HG02973 (cell line): ENCODE measurements at regions not wholly inside any gene's neighbourhood (a gene's known extent, or its start where the extent isn't known, plus 50 kb on each side); places are given as distances from the start of the nearest gene placed in this dataset.
"Not testable (repeated sequence)": the region's sequence is repeated elsewhere in the genome, so short reads cannot be mapped to it uniquely, and the experiment has no call there.

ENCODE experiments used
- ATAC-seq: cut with Tn5 transposase; IDR thresholded peaks from one replicate; pipeline ENCODE4 v1.9.1; 2021; ENCODE audit warnings: moderate library complexity; ENCODE audit not compliant: unreplicated experiment

DNA sequence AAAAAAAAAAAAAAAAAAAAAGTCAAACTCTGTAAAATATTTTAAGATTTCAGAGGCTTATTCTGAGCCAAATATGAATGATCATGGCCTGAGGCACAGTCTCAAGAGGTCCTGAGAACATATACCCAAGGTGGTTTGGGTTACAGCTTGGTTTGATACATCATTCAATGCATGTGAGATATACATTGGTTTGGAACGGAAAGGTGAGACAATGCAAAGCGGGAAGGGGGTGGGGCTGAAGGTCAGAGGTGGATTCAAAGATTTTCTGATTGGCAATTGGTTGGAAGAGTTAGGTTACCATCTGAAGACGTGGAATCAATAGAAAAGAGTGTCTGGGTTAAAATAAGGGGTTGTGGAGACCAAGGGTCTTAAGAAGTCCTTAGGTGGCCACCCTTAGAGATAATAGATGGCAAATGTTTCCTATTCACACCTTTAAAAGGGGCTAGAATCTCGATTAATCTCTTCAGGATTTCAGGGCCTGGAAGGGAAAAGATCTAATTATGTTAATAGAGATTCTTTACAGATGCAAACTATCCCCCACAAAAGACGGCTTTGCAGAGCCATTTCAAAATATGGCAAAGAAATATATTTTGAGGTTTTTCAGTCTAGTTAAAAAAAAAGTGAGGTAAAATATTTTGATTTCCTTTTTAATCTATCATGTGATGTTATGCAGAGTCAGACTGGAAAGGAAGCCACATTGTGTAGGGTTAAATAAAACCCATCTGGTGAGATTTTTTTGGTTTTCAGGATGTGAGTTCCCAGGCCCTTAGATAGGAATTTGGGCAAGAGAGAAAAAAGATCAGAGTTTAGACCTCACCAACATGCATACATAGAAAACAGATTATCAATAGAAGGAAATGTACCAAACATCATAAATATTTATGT lies 173.8 kb upstream of the CNOT2 start:
- ATAC-seq: no peak

DNA sequence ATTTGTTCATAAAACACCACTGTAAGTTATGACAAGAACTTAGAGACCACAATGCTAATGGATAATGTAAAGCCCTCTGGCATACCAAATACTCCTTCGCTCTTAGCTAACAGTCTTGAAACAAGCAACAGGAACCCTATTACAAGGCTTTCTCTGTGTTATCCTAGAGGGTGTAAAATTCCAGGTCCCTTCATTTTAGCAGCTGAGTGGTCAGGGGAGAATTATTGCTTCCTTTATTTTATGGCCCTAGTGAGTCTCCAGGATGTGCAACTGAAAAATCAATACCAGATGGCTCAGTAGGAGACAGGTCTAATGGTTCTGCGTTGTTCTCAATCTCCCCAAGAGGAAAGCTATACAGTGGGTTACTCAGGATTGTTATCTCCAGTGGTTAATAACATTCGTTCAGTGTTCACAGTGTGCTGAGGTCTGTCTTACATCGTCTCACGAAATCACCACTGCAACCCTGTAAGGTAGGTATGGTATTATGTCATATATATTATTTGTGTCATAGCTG lies 172.7 kb upstream of the CNOT2 start:
- no peak for ATAC-seq

DNA sequence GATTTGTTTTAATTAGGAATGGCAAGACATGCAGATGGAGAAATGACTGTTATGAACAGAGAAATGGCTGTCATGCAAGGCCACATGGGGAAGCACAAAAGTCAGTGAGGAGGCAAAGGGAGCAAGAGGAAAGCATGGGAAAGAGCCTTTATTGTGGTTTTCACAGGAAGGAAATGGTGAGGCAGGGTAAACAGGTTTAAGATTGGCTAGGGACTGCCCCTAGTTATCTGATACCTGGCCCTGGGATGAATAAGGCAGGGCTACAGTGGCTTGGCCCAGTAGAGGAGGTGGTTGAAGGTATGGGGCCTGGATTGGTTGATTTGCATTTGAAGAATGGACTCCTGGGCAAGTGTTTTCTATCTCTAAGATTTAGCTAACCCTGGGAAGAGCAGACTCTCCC lies 168.7 kb upstream of the CNOT2 start:
- ATAC-seq: no peak

DNA sequence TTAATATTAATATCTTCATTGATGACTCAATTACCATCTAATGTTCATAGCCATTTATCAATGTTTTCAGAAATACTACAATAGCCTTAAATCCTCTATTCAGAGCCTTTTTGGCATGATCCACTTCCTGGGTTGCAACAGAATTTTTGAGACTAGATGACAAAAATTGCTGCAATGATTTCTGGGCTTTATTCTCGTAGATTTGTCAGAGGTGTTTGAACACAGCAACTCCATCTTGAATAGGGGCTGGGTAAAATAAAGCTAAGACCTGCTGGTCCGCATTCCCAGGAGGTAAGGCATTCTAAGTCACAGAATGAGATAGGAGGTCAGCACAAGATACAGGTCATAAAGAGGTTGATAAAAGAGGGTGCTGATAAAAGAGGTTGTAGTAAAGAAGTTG lies 165.8 kb upstream of the CNOT2 start:
- no peak for ATAC-seq

DNA sequence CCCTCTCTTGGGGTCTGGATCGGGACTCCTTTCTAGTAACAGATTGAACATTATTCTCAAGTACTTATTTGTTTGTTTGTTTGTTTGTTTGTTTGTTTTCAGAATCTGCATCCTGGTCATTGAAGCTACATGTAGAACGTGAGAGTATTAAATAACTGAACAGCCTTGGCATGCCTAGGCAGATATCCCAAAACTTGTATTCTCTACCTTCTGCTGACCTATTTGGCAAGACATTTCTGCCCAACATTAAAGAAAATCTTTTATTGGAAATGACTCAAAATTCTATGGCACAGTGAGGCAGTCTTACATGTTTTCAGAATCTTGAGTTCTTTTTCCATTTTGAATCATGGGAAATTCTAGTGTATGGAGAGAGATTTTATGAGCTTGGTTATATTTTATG lies 165.1 kb upstream of the CNOT2 start:
- ATAC-seq: no peak

DNA sequence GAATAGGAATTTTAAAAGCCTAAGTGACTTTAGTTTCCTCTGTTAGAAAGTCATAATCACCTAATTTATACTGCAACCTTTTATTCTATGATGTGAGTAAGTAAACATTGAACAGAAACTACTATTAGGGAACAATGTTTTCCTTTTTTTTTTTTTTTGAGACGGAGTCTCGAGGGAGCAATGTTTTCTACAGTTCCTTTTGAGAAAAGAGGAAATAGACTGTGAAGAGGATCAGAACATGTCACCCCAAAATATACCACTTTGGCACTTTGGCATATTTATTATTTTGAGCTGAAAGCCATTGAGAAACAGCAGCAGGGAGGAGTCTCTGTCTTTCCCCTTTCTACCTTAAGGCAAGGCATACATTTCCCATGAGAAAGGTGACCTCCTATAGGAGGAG lies 162.7 kb upstream of the CNOT2 start:
- no peak for ATAC-seq

DNA sequence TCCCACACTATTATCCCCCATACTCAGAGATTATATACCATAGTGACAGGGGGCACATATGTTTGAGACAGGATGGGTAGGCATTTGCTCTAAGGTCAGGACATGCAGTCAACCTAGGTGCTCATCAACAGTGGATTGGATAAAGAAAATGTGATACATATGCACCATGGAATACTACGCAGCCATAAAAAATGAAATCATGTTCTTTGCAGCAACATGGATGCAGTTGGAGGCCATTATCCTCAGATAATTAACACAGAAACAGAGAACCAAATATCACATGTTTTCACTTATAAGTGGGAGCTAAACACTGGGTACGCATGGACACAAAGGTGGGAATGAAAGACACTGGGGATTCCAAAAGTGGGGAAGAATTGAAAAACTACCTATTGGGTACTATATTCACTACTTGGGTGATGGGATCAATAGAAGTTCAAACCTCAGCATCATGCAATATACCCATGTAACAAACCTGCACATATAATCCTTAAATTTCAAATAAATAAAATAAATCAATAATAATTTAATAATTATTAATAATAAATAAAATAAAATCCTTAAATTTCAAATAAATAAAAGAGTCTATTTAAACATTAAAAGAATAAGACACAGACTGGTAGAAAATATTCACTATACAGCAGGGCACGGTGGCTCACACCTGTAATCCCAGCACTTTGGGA lies 160.1 kb upstream of the CNOT2 start:
- ATAC-seq: no peak

DNA sequence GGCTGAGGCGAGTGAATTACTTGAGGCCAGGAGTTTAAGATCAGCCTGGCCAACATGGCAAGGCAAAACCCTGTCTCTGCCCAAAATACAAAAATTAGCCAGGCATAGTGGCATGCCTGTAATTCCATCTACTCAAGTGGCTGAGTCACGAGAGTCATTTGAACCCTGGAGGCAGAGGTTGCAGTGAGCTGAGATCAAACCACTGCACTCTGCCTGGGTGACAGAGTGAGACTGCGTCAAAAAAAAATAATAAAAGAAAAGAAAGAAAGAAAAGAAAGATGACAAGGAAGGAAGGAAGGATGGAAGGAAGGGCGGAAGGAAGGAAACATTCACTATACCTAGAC lies 159.6 kb upstream of the CNOT2 start:
- ATAC-seq: no peak

DNA sequence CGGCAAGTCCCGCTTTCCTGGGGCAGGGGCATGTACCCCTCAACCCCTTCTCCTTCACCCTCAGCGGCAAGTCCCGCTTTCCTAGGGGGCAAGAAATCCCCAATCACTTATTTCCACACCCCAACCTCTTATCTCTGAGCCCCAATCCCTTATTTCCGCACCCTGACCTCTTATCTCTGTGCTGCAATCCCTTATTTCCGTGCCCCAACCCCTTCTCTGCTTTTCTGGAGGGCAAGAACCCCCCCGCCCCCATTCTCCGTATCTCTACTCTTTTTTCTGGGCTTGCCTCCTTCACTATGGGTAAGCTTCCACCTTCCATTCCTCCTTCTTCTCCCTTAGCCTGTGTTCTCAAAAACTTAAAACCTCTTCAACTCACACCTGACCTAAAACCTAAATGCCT lies 156.9 kb upstream of the CNOT2 start:
- ATAC-seq: not testable (repeated sequence)

DNA sequence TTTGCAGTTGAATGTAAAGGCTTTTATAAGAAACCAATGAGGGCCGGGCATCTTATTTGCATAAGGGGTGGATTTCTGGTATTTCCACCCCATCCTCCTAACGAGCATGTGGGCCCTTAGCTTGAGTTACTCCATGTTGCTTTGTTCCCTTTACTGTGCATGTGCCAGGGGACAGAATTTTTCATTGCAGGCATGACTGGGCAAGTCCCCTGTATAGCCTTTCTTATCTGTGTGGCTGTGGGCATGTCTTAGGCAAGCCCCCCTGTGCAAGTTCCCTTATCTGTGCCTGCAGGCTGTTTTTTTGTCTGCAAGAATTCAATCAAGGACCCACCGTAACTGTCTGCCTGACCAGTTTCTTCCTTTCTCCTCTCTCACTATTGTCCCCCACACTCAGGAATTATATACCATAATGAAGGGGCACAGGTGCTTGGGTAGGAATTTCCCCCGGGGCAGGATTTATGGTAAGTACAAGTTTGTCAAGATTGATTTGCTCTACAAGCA lies 152.2 kb upstream of the CNOT2 start:
- ATAC-seq: no peak

DNA sequence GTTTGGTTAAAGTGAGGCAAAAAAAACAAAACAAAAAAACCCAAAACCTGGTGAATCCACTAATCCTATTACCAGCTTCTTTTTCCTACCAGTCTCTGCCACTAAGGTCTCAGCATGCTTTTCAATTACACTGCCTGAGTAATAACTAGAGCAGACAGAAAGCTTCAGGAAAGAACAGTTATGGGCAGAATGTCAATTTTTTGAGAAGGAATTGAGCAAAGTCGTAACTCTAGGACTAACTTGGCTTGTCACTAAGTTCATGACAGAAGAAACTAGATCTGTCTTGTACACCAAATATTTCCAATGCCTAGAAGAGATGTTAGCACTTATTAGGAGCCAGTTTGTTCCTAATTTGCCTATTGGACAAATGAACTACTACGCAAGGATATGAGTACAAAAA lies 148.8 kb upstream of the CNOT2 start:
- no peak for ATAC-seq

DNA sequence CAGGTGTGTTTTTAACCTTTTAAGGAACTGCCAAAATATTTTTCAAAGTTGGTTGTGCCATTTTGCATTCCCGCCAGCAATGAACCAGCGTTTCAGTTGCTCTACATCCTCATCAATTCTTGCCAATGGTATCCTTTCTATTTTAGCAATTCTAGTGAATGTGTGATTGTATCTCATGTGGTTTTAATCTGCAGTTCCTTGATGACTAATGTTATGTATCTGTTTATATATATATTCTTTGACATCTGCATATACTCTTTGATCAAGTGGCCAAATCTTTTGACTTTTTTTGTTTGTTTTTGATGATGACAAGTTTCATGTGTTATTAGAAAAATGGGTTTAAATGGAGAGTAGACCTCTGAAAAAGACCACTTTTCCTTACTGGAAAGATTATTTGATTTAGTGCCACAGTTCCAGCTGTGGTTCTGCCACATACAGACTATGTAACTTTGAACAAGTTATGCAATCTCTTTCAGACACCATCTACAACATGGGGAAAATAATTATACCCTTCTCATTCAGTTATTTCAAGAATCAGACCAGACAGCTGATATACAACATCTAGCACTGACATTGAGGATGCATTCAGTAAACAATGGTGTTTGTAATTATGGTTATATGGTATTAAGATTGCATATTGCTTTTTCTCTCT lies 146.3 kb upstream of the CNOT2 start:
- no peak for ATAC-seq

DNA sequence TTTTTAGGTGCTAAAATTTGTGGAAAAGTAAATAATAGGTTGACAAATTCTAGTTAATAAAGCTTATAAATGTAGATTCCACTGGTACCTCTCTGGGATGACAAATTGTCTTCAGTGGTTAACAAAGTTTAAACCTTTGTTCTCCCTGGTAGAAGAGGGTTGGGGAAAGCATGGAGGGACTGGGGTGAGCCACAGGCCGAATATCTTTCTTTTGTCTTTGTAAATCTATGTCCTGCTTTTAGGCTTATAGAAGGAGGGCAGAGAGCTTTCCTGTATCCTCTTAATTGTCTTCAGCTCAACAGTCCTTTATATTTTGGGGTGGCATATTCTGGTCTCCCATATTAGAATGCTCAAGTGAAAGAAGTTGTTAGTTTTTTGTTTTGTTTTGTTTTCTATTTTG lies 142.2 kb upstream of the CNOT2 start:
- ATAC-seq: no peak

DNA sequence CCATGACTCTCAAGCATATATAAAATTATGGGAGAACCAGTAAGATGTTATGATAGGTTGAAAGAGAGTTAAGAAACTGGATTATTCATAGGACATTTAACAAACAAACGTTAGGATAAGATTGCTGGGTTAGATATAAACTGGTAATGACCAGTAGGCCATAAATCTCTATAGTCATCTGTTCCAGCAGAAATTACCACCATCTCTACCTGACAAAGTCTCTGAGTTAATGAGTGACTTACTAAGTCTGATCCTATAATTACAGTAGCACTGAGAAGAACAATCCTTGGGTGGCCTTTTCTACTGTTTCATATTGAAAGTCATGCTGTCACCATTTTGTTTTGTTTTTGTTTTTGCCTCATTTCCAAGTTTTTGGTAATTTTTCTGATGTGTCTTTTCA lies 136.9 kb upstream of the CNOT2 start:
- ATAC-seq: no peak

DNA sequence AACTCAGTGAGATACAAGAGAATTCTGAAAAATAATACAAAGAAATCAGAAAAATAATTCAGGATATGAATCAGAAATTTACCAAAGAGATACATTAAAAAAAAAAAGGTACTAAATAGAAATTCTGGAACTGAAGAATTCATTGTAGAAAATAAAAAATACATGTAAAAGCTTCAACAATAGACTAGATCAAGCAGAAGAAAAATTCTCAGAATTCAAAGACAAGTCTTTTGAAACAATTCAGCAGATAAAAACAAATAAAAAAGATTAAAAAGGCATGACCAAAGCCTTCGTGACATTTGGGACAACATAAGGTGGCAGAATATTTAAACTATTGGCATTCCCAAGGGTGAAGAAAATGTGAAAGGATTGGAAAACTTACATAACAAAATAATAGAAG lies 133.1 kb upstream of the CNOT2 start:
- no peak for ATAC-seq

DNA sequence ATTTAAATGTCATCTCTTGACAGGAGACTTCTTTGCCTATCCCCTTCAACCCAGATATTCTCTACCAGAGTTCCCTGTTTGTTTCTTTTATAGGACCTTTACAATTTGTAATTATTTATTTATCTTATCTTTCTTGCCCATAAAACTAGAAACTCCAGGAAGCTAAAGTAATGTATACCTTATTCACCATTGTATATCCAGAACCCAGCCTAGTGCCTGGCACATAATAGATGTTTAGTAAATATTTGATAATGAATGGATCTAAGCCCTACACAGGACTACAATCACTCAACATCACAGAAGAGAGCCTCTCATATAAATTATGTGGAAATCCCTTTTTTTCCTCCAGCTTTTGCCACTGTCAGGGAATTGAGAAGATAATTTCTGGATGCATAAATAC lies 125.6 kb upstream of the CNOT2 start:
- no peak for ATAC-seq

DNA sequence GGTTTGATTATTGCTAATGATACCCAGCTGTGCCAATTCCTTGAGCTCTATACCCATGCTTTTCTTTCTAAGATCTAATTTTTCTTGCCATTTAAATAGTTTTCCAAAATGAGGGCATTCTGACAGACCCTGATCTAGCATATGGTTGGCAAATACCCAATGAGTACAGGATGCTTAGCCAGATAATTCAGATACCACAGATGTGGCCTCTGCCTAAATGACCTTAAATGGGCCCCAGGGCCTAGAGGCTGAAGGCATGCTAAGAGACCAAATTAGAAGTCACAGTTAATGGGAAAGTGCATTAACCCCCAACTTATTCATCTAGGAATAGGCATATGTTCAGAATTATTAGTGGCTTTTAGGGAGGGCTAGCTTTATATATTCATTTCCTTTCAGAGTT lies 122.3 kb upstream of the CNOT2 start:
- ATAC-seq: no peak

DNA sequence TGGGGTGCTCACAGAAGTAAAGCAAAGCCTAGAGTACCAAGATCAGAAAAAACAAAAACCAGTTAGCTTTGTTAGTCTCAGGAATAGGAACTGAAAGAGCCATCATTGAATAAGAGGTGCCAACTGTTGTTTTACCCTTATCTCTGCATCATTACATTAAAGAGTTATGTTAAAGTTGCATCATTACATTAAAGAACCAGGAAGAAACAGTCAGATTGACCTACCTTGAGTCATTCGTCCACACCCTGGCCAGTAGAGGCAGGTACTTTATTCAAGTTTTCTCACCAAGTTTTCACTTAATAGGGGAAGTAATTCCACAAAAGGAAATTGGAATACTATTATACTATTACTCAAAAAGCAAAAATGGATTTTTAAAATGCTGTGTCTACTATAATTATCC lies 121.7 kb upstream of the CNOT2 start:
- ATAC-seq: no peak

DNA sequence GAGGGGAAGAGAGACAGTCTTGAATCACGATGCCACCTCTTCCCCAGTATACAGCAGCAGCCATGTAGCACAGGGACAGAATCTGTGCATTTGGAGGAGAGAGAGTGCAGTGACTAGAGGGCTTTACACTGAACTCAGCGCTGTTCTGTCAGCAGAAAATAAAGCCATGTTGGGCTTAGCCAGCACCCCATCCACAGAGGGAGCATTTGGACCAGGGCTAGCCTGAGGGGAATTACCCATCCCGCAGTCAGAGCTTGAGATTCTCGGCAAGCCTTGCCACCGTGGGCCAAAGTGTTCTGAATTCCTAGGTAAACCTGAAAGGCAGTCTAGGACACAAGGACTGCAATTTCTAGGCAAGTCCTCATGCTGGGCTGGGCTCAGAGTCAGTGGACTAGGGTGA lies 120.4 kb upstream of the CNOT2 start:
- no peak for ATAC-seq

DNA sequence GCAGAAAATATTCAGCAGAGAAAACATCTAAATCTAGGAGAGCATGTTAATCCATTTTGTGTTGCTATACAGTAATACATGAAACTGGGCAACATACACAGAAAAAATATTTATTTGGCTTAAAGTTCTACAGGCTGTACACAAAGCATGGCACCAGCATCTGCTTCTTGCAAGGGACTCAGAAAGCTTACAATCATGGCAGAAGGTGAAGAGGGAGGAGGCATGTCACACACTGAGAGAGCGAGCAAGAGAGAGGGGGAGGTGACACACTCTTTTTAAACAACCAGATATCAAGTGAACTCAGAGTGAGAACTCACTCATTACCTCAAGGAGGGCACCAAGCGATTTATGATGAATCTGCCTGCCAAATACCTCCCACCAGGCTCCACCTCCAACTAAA lies 94.2 kb upstream of the CNOT2 start:
- no peak for ATAC-seq

DNA sequence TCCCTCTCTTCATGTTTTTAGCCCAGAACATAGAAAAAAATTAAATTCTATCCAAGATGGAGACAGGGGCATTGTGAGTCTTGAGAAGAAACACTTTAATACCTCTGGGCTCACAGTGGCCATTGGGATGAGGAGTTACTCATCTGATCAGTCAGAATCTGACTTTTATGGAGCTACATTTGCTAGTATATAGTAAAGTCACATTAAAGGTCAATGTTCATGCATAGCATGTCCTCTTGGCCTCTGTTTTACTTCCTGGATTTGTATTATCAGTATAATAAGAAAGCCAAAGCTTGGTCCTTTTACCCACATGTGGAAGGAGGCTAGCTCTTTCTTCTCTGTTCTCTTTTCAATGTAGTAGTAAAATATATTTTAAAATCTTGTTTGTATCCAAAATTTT lies 93.6 kb upstream of the CNOT2 start:
- ATAC-seq: no peak

DNA sequence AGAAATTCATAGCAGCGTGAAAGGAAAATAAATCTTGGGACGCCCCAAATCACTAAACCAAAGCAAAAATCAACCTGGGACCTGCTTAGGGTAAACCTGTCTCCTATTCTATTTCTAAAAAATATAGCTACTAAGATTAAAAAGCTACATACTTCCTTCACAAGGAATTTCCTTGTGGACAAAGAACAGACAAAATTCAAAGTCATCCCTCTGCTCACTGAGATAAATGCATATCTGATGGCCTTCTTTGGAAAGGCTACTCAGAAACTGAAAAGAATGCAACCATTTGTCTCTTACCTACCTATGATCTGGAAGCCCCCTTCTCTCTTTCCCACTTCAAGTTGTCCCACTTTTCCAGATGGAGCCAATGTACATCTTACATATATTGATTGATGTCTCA lies 93.0 kb upstream of the CNOT2 start:
- ATAC-seq: no peak
